Adrenal gland (tissue), 9 donors: ENCODE measurements at regions not wholly inside any gene's neighbourhood (a gene's known extent, or its start where the extent isn't known, plus 50 kb on each side); places are given as distances from the start of the nearest gene placed in this dataset.

Experiments
- DNase-seq, 7 donors: peaks; one replicate each; pipeline ENCODE4 v3.0.0-alpha.2; 2019 to 2020
- H3K27ac ChIP-seq, 5 donors: fragments of 200-600 bp; sonication (generic) in 4 of 5; 1 replicate in 3 of 5; 2 replicates in 2 of 5; pipeline versions ENCODE4 v1.5.1 to v1.8.0; 2016 to 2020; ENCODE audit warnings: mild to moderate bottlenecking in 1 of 5
- H3K27me3 ChIP-seq: fragments of 200-600 bp; 2 replicates; pipeline ENCODE4 v1.8.0; 2021
- H3K36me3 ChIP-seq, 2 donors: fragments of 200-600 bp; replicated peaks in 1 of 2; 1 replicate in 1 of 2; 2 replicates in 1 of 2; pipeline versions ENCODE4 v1.5.1 to v1.8.0; 2018 to 2022
- H3K4me1 ChIP-seq, 2 donors: fragments of 200-600 bp; replicated peaks in 1 of 2; 1 replicate in 1 of 2; 2 replicates in 1 of 2; pipeline versions ENCODE4 v1.5.1 to v1.8.0; 2018 to 2021
- H3K4me3 ChIP-seq, 4 donors: fragments of 200-600 bp; sonication (generic) in 3 of 4; one replicate each; pipeline ENCODE4 v1.5.1; 2016 to 2018
- H3K9me3 ChIP-seq, 3 donors: fragments of 200-600 bp; sonication (generic) in 1 of 3; replicated peaks in 1 of 3; 1 replicate in 2 of 3; 2 replicates in 1 of 3; pipeline versions ENCODE4 v1.5.1 to v1.8.0; 2016 to 2021
- CTCF ChIP-seq, 6 experiments: fragments of 450-650 bp in 4 of 6; fragments of 200-600 bp in 2 of 6; sonication (generic) in 1 of 6; IDR thresholded peaks; 1 replicate in 5 of 6; 2 replicates in 1 of 6; pipeline versions ENCODE4 v1.5.1 to v1.8.0; 2016 to 2021; ENCODE audit warnings: antibody characterized with exemption in 6 of 6, mild to moderate bottlenecking in 2 of 6, moderate library complexity in 1 of 6
- POLR2A ChIP-seq, 2 donors: fragments of 450-650 bp; IDR thresholded peaks; one replicate each; pipeline ENCODE4 v1.6.1; 2017; ENCODE audit warnings: antibody characterized with exemption in 2 of 2, mild to moderate bottlenecking in 2 of 2, moderate library complexity in 1 of 2
- WGBS, 4 donors: extraction: QIAGEN DNeasy Blood & Tissue Kit in 2 of 4; methylation state at CpG; one replicate each; pipeline versions ENCODE4 v1.1.5 to v1.1.7; 2013 to 2017; 5-methylcytosine and 5-hydroxymethylcytosine counted together
- intact Hi-C, 2 donors: fragments of 100-400 bp; cut with DNase I; formaldehyde crosslinking; loops; one replicate each; pipeline versions ENCODE4 v1.14.1 to v1.15.0; 2022 to 2023
- donor health status: healthy with polysubstance abuse.
- donor health status: Bipolar disorder and iron deficiency.
- donor health status: DM: yes; HTN: yes; CAD: no.
- donor health status: DM: no; HTN: no; CAD: no.
- donor health status: DM: no; HTN: no; CAD: no.

DNA sequence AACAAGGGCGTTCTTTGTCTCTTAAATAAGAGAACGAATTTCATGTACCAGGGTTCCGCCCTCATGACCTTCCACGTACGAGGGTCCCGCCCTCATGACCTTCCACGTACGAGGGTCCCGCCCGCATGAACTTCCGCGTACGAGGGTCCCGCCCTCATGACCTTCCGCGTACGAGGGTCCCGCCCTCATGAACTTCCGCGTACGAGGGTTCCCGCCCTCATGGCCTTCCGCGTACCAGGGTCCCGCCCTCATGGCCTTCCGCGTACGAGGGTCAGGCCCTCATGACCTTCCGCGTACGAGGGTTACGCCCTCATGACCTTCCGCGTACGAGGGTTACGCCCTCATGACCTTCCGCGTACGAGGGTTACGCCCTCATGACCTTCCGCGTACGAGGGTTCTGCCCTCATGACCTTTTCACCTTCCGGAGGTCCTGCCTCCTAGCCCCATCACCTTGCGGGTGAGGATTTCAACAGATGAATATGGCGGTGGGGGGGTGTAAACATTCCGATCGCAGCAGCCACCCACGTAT, 273.9 kb upstream of the ADAMTS16 start:
- Histone ChIP-seq H3K27ac (no peak overlapping the region), H3K9me3 (no peaks in the 10 kb centered on the region), H3K36me3 (no peaks in the 10 kb centered on the region), H3K27me3 (no peaks in the 10 kb centered on the region), H3K4me3 (no peak overlapping the region), H3K4me1 (no peaks in the 10 kb centered on the region)
- DNase-seq, result no peak
- 92 to 95% (median 93%) methylated on average over 47 to 49 of the region's 49 CpGs for WGBS, 4 donors
- intact Hi-C loops, result no loop called here
- TF ChIP-seq POLR2A (IDR thresholded peaks at IDR 0.05) (no peak), CTCF (IDR thresholded peaks at IDR 0.05) (no peak)

- TF ChIP-seq CTCF (IDR thresholded peaks at IDR 0.05) (no peak), POLR2A (IDR thresholded peaks at IDR 0.05) (no peak)
- Histone ChIP-seq H3K36me3 (no peaks in the 10 kb centered on the region), H3K4me1 (no peaks in the 10 kb centered on the region), H3K27me3 (no peaks in the 10 kb centered on the region), H3K4me3 (no peak overlapping the region), H3K27ac (no peak overlapping the region), H3K9me3 (no peaks in the 10 kb centered on the region)
- WGBS, 4 donors, result 91 to 95% (median 93%) methylated on average over 8 to 21 of the region's 21 CpGs
- intact Hi-C loops, result no loop called here
- no peak for DNase-seq
Observed at GRCh38 chr5:4866817-4867216, 273.3 kb upstream of the ADAMTS16 start.

- no peak overlapping the region for H3K4me3 ChIP-seq
- intact Hi-C loops, result no loop called here
- no peaks in the 10 kb centered on the region for H3K36me3 ChIP-seq
- WGBS, 4 donors, result 30 to 33% (median 31%) methylated on average over 9 of the region's 9 CpGs
- TF ChIP-seq POLR2A (IDR thresholded peaks at IDR 0.05) (no peak), CTCF (IDR thresholded peaks at IDR 0.05) (peak; percentile 44 to 77 (median 56))
- no peak overlapping the region for H3K27ac ChIP-seq
- no peaks in the 10 kb centered on the region for H3K9me3 ChIP-seq
- H3K4me1 ChIP-seq, result no peaks in the 10 kb centered on the region
- DNase-seq, result peak; percentile 48 to 78 (median 64)
- H3K27me3 ChIP-seq, result peaks cover 5% of the 10 kb centered on the region
Observed at GRCh38 chr5:4868140-4868735, 271.9 kb upstream of the ADAMTS16 start.

DNA sequence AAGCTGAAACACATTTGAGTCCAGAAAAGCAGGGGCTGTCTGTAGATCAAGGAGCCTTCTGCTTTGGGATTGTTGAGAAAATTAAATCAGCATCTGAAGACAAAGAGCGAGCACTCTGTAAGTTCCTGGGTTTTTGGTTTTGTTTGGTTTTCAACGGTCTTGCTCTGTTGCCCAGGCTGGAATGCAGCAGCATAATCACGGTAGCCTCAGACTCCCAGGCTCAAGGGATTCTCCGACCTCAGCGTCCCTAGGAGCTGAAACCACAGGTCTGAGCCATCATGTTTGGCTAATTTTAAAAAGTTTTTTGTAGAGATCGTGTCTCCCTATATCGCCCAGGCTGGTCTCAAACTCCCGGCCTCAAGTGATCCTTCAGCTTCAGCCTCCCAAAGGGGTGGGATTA, 266.5 kb upstream of the ADAMTS16 start:
- no peaks in the 10 kb centered on the region for H3K9me3 ChIP-seq
- no peak overlapping the region for H3K27ac ChIP-seq
- TF ChIP-seq POLR2A (IDR thresholded peaks at IDR 0.05), result no peak
- TF ChIP-seq CTCF (IDR thresholded peaks at IDR 0.05), result no peak
- peaks cover 7% of the 10 kb centered on the region for H3K27me3 ChIP-seq
- 70 to 82% (median 73%) methylated on average over 8 of the region's 8 CpGs for WGBS, 4 donors
- no peaks in the 10 kb centered on the region for H3K36me3 ChIP-seq
- intact Hi-C loops, result loop anchor here (5.0 to 10.0 kb wide), 3 partner anchors 69 to 541 kb away; no protein-coding TSS in a partner anchor
- DNase-seq, result no peak
- H3K4me3 ChIP-seq, result no peak overlapping the region
- no peaks in the 10 kb centered on the region for H3K4me1 ChIP-seq
